ENCODE measurements at regions not wholly inside any gene's neighbourhood (a gene's known extent, or its start where the extent isn't known, plus 50 kb on each side); places are given as distances from the start of the nearest gene placed in this dataset.

- Histone ChIP-seq H3K9ac (ENCODE audit: low read length) (no peak overlapping the region), H3K27ac (ENCODE audit: low read depth, low read length, poor library complexity, severe bottlenecking) (no peak overlapping the region), H4K20me1 (ENCODE audit: insufficient read depth, low read length) (no peaks in the 10 kb centered on the region), H2AFZ (ENCODE audit: low read length) (no peak overlapping the region), H3F3A (ENCODE audit: insufficient read depth, low read length) (no peaks in the 10 kb centered on the region), H3K4me3 (ENCODE audit: low read depth, low read length, poor library complexity, severe bottlenecking) (no peak overlapping the region), H3K27me3 (ENCODE audit: insufficient read depth, low read length) (no peaks in the 10 kb centered on the region), H3K4me1 (ENCODE audit: insufficient read depth, low read length, severe bottlenecking) (no peaks in the 10 kb centered on the region), H3K36me3 (ENCODE audit: insufficient read depth, low read length) (no peaks in the 10 kb centered on the region), H3K79me2 (ENCODE audit: insufficient read depth, low read length) (no peaks in the 10 kb centered on the region), H3K9me2 (ENCODE audit: low read depth, low read length) (no peaks in the 10 kb centered on the region), H3K9me3 (ENCODE audit: low read length) (no peaks in the 10 kb centered on the region), H3K4me2 (ENCODE audit: low read length) (no peak overlapping the region)
- TF ChIP-seq EZH2 (IDR thresholded peaks at IDR 0.05; ENCODE audit: borderline replicate concordance, low read length) = no peak
- no peak for TF ChIP-seq CTCF (IDR thresholded peaks at IDR 0.05; ENCODE audit: low read length)
These were observed 564.4 kb upstream of the NUDT12 start for GRCh38 chr5:104126980-104127379.

GRCh38 chr5:104119529-104119928 is 556.9 kb upstream of the NUDT12 start:
- Histone ChIP-seq H3K9me3 (ENCODE audit: low read length) (no peaks in the 10 kb centered on the region), H3K4me2 (ENCODE audit: low read length) (no peak overlapping the region), H3K4me3 (ENCODE audit: low read depth, low read length, poor library complexity, severe bottlenecking) (no peak overlapping the region), H3K4me1 (ENCODE audit: insufficient read depth, low read length, severe bottlenecking) (no peaks in the 10 kb centered on the region), H3K27me3 (ENCODE audit: insufficient read depth, low read length) (no peaks in the 10 kb centered on the region), H3K9me2 (ENCODE audit: low read depth, low read length) (no peaks in the 10 kb centered on the region), H2AFZ (ENCODE audit: low read length) (no peak overlapping the region), H3K27ac (ENCODE audit: low read depth, low read length, poor library complexity, severe bottlenecking) (no peak overlapping the region), H3K79me2 (ENCODE audit: insufficient read depth, low read length) (no peaks in the 10 kb centered on the region), H3K9ac (ENCODE audit: low read length) (no peak overlapping the region), H4K20me1 (ENCODE audit: insufficient read depth, low read length) (no peaks in the 10 kb centered on the region), H3F3A (ENCODE audit: insufficient read depth, low read length) (no peaks in the 10 kb centered on the region), H3K36me3 (ENCODE audit: insufficient read depth, low read length) (no peaks in the 10 kb centered on the region)
- TF ChIP-seq EZH2 (IDR thresholded peaks at IDR 0.05; ENCODE audit: borderline replicate concordance, low read length) (no peak), CTCF (IDR thresholded peaks at IDR 0.05; ENCODE audit: low read length) (no peak)

GRCh38 chr5:104111632-104112031 is 549.0 kb upstream of the NUDT12 start:
- no peaks in the 10 kb centered on the region for H3K27me3 ChIP-seq (ENCODE audit: insufficient read depth, low read length)
- no peaks in the 10 kb centered on the region for H3K36me3 ChIP-seq (ENCODE audit: insufficient read depth, low read length)
- no peak overlapping the region for H3K27ac ChIP-seq (ENCODE audit: low read depth, low read length, poor library complexity, severe bottlenecking)
- H3K9me2 ChIP-seq (ENCODE audit: low read depth, low read length) = no peaks in the 10 kb centered on the region
- TF ChIP-seq CTCF (IDR thresholded peaks at IDR 0.05; ENCODE audit: low read length) (no peak), EZH2 (IDR thresholded peaks at IDR 0.05; ENCODE audit: borderline replicate concordance, low read length) (no peak)
- H3F3A ChIP-seq (ENCODE audit: insufficient read depth, low read length) = no peaks in the 10 kb centered on the region
- H3K4me2 ChIP-seq (ENCODE audit: low read length) = no peak overlapping the region
- no peaks in the 10 kb centered on the region for H3K4me1 ChIP-seq (ENCODE audit: insufficient read depth, low read length, severe bottlenecking)
- no peak overlapping the region for H3K4me3 ChIP-seq (ENCODE audit: low read depth, low read length, poor library complexity, severe bottlenecking)
- no peak overlapping the region for H2AFZ ChIP-seq (ENCODE audit: low read length)
- no peaks in the 10 kb centered on the region for H4K20me1 ChIP-seq (ENCODE audit: insufficient read depth, low read length)
- no peaks in the 10 kb centered on the region for H3K9me3 ChIP-seq (ENCODE audit: low read length)
- no peaks in the 10 kb centered on the region for H3K79me2 ChIP-seq (ENCODE audit: insufficient read depth, low read length)
- no peak overlapping the region for H3K9ac ChIP-seq (ENCODE audit: low read length)
